ENCODE measurements at regions not wholly inside any gene's neighbourhood (a gene's known extent, or its start where the extent isn't known, plus 50 kb on each side); places are given as distances from the start of the nearest gene placed in this dataset.

DNA sequence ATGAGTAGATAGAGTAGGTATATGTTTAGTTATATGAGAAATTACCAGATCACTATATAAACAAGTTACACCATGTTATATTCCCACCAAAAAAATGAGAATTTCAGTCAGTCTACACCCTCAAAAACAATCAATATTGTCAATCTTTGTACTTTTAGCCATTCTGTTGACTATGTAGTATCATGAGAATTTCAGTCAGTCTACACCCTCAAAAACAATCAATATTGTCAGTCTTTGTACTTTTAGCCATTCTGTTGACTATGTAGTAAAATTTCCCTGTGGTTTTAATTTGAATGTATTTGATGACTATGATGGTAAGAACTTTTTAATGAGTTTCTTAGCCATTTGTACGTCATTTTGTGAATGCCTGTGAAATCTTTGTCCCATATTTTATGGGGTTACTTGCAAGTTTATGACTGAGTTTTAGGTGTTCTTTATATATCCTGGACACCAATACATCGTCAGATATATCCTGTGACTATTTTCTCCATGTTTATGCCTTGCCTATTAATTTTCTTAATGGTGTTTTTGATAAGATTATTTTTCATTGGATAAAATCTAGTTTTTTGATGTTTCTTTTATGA, 528.4 kb upstream of the SPHKAP start:
- no peak overlapping the region for H3K4me3 ChIP-seq (ENCODE audit: low read depth, low read length)
- TF ChIP-seq, protein P1, sequence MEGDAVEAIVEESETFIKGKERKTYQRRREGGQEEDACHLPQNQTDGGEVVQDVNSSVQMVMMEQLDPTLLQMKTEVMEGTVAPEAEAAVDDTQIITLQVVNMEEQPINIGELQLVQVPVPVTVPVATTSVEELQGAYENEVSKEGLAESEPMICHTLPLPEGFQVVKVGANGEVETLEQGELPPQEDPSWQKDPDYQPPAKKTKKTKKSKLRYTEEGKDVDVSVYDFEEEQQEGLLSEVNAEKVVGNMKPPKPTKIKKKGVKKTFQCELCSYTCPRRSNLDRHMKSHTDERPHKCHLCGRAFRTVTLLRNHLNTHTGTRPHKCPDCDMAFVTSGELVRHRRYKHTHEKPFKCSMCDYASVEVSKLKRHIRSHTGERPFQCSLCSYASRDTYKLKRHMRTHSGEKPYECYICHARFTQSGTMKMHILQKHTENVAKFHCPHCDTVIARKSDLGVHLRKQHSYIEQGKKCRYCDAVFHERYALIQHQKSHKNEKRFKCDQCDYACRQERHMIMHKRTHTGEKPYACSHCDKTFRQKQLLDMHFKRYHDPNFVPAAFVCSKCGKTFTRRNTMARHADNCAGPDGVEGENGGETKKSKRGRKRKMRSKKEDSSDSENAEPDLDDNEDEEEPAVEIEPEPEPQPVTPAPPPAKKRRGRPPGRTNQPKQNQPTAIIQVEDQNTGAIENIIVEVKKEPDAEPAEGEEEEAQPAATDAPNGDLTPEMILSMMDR (IDR thresholded peaks at IDR 0.05; ENCODE audit: insufficient read depth, low read length, poor library complexity, severe bottlenecking) = no peak
- H3K36me3 ChIP-seq (ENCODE audit: control insufficient read depth, insufficient read depth, low read length) = no peaks in the 10 kb centered on the region

DNA sequence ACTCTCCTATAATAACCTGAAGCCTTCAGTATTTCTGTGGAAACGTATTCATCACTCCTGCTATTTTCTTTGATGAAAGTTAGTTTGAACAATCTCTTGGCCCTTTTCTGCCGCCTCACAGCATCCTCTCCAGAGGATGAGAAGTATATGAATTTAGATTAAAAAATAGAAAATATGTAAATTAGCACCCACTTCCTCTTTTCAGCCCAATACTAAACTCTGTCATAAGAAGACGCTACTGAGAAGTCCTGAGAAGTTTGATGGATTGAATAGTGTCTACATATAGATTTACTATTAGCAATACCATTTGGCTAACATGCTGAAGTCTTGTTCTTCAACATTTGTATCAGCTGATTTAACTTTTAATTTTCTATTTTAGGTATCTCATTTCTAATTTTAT, 526.4 kb upstream of the SPHKAP start:
- H3K4me3 ChIP-seq (ENCODE audit: low read depth, low read length) = no peak overlapping the region
- no peaks in the 10 kb centered on the region for H3K27me3 ChIP-seq (ENCODE audit: control insufficient read depth, insufficient read depth, low read length)
- H3K36me3 ChIP-seq (ENCODE audit: control insufficient read depth, insufficient read depth, low read length) = no peaks in the 10 kb centered on the region
- TF ChIP-seq, protein P1 (IDR thresholded peaks at IDR 0.05; ENCODE audit: insufficient read depth, low read length, poor library complexity, severe bottlenecking) = no peak
- no peak for DNase-seq (ENCODE audit: low read depth)

More for the DNA sequence above, 528.4 kb upstream of the SPHKAP start:
- no peaks in the 10 kb centered on the region for H3K27me3 ChIP-seq (ENCODE audit: control insufficient read depth, insufficient read depth, low read length)
- DNase-seq (ENCODE audit: low read depth) = no peak

DNA sequence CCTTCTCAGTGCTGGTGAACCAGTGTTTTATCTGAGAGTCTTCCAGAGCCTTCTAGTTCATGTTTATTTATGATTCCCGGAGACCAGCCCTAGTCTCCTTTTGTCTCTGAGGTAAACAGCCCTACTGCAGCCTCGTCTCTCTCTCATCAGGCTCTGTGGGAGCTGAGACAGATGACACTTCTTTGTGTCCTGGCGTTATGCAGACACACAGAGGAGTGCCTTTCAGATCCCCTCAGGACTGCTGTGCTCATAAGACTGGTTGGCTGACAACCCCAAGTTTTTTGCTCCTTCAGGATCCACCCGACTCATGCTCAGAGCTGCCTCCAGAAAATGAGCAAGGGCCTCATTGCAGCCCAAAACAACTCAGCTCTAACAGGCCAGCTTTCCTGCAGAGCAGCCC, 523.8 kb upstream of the SPHKAP start:
- Histone ChIP-seq H3K4me3 (ENCODE audit: low read depth, low read length) (no peak overlapping the region), H3K27me3 (ENCODE audit: control insufficient read depth, insufficient read depth, low read length) (no peaks in the 10 kb centered on the region), H3K36me3 (ENCODE audit: control insufficient read depth, insufficient read depth, low read length) (no peaks in the 10 kb centered on the region)
- no peak for DNase-seq (ENCODE audit: low read depth)
- TF ChIP-seq, protein P1 (IDR thresholded peaks at IDR 0.05; ENCODE audit: insufficient read depth, low read length, poor library complexity, severe bottlenecking) = no peak

DNA sequence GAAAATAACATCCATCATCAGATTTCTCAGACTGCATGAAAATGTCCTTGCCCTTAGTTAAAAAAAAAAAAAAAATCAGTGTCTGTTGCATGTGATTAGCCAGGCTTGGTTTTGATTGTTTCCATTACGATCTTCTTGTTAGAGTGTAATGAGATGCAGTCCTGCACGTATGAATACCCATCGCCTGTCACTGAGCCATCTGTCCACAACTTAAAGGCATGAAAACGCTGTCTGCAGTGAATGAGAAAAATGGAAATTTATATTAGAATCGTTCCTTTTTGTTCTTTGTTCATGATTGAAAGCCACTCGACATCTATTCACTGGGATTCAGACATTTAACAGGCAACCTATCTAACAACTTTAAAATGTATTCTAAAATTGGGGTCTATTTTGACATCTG, 521.7 kb upstream of the SPHKAP start:
- Histone ChIP-seq H3K4me3 (ENCODE audit: low read depth, low read length) (no peak overlapping the region), H3K27me3 (ENCODE audit: control insufficient read depth, insufficient read depth, low read length) (no peaks in the 10 kb centered on the region), H3K36me3 (ENCODE audit: control insufficient read depth, insufficient read depth, low read length) (no peaks in the 10 kb centered on the region)
- no peak for DNase-seq (ENCODE audit: low read depth)
- TF ChIP-seq, protein P1 (IDR thresholded peaks at IDR 0.05; ENCODE audit: insufficient read depth, low read length, poor library complexity, severe bottlenecking) = no peak

DNA sequence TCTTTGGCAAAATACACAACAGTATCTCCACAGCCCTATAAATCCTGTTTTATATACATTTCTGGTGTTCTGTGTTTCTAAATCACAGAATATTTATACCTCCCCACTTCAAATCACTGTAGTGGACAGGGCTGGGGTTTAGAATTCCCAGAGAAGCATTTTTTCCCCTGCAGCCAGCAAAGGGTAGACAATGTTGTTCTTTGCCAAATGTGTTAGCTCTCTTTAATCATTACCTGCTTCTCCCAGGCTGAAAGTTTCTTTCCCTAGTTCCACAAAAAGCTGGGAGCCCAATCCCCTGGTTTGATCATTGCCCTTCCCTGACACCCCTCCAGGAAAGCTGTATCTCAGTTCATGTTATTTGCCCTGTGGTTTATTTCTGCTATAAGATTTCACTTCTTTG, 520.0 kb upstream of the SPHKAP start:
- no peak overlapping the region for H3K4me3 ChIP-seq (ENCODE audit: low read depth, low read length)
- TF ChIP-seq, protein P1 (IDR thresholded peaks at IDR 0.05; ENCODE audit: insufficient read depth, low read length, poor library complexity, severe bottlenecking) = no peak
- DNase-seq (ENCODE audit: low read depth) = no peak
- H3K27me3 ChIP-seq (ENCODE audit: control insufficient read depth, insufficient read depth, low read length) = no peaks in the 10 kb centered on the region
- no peaks in the 10 kb centered on the region for H3K36me3 ChIP-seq (ENCODE audit: control insufficient read depth, insufficient read depth, low read length)

DNA sequence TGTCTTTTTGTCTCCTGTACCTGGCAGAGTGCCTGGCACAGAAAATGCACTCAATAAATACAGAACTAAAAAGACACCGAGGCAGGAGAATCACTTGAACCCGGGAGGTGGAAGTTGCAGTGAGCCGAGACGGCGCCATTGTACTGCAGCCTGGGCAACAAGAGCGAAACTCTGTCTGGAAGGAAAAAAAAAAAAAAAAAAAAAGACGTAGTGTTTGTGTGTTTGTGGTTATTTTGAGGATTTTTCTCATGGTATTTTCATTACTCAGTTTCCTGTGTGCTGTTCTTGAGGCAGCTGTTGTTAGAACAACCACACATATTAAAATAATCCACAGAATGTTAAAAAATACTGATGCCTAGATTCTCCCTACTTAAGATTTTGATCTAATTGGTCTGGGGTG, 519.2 kb upstream of the SPHKAP start:
- TF ChIP-seq, protein P1 (IDR thresholded peaks at IDR 0.05; ENCODE audit: insufficient read depth, low read length, poor library complexity, severe bottlenecking) = no peak
- no peak for DNase-seq (ENCODE audit: low read depth)
- no peaks in the 10 kb centered on the region for H3K36me3 ChIP-seq (ENCODE audit: control insufficient read depth, insufficient read depth, low read length)
- no peak overlapping the region for H3K4me3 ChIP-seq (ENCODE audit: low read depth, low read length)
- H3K27me3 ChIP-seq (ENCODE audit: control insufficient read depth, insufficient read depth, low read length) = no peaks in the 10 kb centered on the region
